Neural cell (in vitro differentiated cells): ENCODE measurements at regions not wholly inside any gene's neighbourhood (a gene's known extent, or its start where the extent isn't known, plus 50 kb on each side); places are given as distances from the start of the nearest gene placed in this dataset.

ENCODE experiments used
- EP300 ChIP-seq: fragments of 450-650 bp; conservative IDR thresholded peaks from 2 replicates; pipeline ENCODE4 v1.6.1; 2014; ENCODE audit warnings: antibody characterized with exemption, mild to moderate bottlenecking, moderate library complexity; ENCODE audit not compliant: poor library complexity, severe bottlenecking
- EZH2 ChIP-seq: fragments of 200-600, 300-800 bp; shearing (Covaris generic), sonication (generic); IDR thresholded peaks from 2 replicates; pipeline ENCODE4 v1.6.1; 2014; ENCODE audit warnings: antibody characterized with exemption, low read length, borderline replicate concordance, mild to moderate bottlenecking; ENCODE audit not compliant: insufficient read depth, poor library complexity, severe bottlenecking
- MXI1 ChIP-seq: fragments of 450-650 bp; conservative IDR thresholded peaks from 2 replicates; pipeline ENCODE4 v1.6.1; 2014; ENCODE audit warnings: antibody characterized with exemption, mild to moderate bottlenecking; ENCODE audit not compliant: poor library complexity, severe bottlenecking
- POLR2AphosphoS5 ChIP-seq: IDR thresholded peaks from 2 replicates; pipeline ENCODE4 v1.6.1; 2012
- RAD21 ChIP-seq: fragments of 450-650 bp; conservative IDR thresholded peaks from 2 replicates; pipeline ENCODE4 v1.6.1; 2014; ENCODE audit warnings: antibody characterized with exemption, mild to moderate bottlenecking, moderate library complexity
- SMC3 ChIP-seq: fragments of 450-650 bp; conservative IDR thresholded peaks from 2 replicates; pipeline ENCODE4 v1.6.1; 2014; ENCODE audit warnings: antibody characterized with exemption, mild to moderate bottlenecking, moderate library complexity; ENCODE audit not compliant: poor library complexity
- TAF1 ChIP-seq: IDR thresholded peaks from 2 replicates; pipeline ENCODE4 v1.6.1; 2012; ENCODE audit warnings: low read depth
- TF ChIP-seq, protein P1 (sequence below): fragments of 450-650 bp; IDR thresholded peaks from 2 replicates; pipeline ENCODE4 v1.5.1; 2014; ENCODE audit warnings: antibody characterized with exemption, mild to moderate bottlenecking, moderate library complexity; ENCODE audit not compliant: poor library complexity, severe bottlenecking
- TF ChIP-seq, protein P2 (sequence below): IDR thresholded peaks from 2 replicates; pipeline ENCODE4 v1.6.1; 2012; ENCODE audit warnings: borderline replicate concordance

DNA sequence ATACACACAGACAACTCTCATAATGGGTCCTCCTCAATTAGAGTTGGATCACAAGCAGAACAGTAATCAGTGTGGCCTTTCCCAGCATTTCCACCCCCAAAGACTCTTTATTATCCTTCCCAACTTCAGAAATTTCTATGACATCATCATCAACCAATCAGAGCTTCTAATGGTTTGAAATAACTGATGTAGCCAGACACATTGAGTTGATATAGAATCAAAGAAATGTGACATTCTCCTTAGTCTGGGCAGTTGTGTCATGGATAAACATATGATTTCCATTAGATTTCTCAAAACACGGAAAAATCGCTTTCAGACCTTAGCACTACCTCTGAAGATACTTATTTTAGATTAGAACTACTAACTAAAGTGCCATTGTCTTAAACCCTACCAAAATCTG is 75.7 kb upstream of the NFIB start:
- TF ChIP-seq, protein P1, sequence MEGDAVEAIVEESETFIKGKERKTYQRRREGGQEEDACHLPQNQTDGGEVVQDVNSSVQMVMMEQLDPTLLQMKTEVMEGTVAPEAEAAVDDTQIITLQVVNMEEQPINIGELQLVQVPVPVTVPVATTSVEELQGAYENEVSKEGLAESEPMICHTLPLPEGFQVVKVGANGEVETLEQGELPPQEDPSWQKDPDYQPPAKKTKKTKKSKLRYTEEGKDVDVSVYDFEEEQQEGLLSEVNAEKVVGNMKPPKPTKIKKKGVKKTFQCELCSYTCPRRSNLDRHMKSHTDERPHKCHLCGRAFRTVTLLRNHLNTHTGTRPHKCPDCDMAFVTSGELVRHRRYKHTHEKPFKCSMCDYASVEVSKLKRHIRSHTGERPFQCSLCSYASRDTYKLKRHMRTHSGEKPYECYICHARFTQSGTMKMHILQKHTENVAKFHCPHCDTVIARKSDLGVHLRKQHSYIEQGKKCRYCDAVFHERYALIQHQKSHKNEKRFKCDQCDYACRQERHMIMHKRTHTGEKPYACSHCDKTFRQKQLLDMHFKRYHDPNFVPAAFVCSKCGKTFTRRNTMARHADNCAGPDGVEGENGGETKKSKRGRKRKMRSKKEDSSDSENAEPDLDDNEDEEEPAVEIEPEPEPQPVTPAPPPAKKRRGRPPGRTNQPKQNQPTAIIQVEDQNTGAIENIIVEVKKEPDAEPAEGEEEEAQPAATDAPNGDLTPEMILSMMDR: no peak
- TF ChIP-seq EZH2 (no peak), POLR2AphosphoS5 (no peak), EP300 (no peak), RAD21 (no peak), SMC3 (no peak), MXI1 (no peak), TAF1 (no peak)
- TF ChIP-seq, protein P2, sequence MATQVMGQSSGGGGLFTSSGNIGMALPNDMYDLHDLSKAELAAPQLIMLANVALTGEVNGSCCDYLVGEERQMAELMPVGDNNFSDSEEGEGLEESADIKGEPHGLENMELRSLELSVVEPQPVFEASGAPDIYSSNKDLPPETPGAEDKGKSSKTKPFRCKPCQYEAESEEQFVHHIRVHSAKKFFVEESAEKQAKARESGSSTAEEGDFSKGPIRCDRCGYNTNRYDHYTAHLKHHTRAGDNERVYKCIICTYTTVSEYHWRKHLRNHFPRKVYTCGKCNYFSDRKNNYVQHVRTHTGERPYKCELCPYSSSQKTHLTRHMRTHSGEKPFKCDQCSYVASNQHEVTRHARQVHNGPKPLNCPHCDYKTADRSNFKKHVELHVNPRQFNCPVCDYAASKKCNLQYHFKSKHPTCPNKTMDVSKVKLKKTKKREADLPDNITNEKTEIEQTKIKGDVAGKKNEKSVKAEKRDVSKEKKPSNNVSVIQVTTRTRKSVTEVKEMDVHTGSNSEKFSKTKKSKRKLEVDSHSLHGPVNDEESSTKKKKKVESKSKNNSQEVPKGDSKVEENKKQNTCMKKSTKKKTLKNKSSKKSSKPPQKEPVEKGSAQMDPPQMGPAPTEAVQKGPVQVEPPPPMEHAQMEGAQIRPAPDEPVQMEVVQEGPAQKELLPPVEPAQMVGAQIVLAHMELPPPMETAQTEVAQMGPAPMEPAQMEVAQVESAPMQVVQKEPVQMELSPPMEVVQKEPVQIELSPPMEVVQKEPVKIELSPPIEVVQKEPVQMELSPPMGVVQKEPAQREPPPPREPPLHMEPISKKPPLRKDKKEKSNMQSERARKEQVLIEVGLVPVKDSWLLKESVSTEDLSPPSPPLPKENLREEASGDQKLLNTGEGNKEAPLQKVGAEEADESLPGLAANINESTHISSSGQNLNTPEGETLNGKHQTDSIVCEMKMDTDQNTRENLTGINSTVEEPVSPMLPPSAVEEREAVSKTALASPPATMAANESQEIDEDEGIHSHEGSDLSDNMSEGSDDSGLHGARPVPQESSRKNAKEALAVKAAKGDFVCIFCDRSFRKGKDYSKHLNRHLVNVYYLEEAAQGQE: no peak
